RWPE2 (cell line): ENCODE measurements at regions not wholly inside any gene's neighbourhood (a gene's known extent, or its start where the extent isn't known, plus 50 kb on each side); places are given as distances from the start of the nearest gene placed in this dataset.

Source experiments
- ATAC-seq: fragments of 200-7000 bp; cut with Tn5 transposase; 3 replicates; pipeline ENCODE4 v1.9.1; 2021; ENCODE audit warnings: low read depth
- DNase-seq: peaks from one replicate; pipeline ENCODE4 v3.0.0-alpha.2; 2020; ENCODE audit warnings: low spot score
- H3K27ac ChIP-seq: fragments of 450-650 bp; 2 replicates; pipeline ENCODE4 v1.5.1; 2017; ENCODE audit warnings: mild to moderate bottlenecking; ENCODE audit not compliant: poor library complexity, severe bottlenecking
- H3K27me3 ChIP-seq: fragments of 250-450 bp; sonication (Bioruptor Pico); 2 replicates; pipeline ENCODE4 v1.5.1; 2021; ENCODE audit warnings: mild to moderate bottlenecking, moderate library complexity; ENCODE audit not compliant: insufficient read depth, poor library complexity, severe bottlenecking
- H3K36me3 ChIP-seq: fragments of 250-450 bp; sonication (Bioruptor Pico); 2 replicates; pipeline ENCODE4 v1.5.1; 2020; ENCODE audit warnings: low read depth, mild to moderate bottlenecking, moderate library complexity
- H3K4me1 ChIP-seq: fragments of 250-450 bp; sonication (Bioruptor Pico); 2 replicates; pipeline ENCODE4 v1.5.1; 2021; ENCODE audit warnings: mild to moderate bottlenecking, moderate library complexity; ENCODE audit not compliant: insufficient read depth, poor library complexity, severe bottlenecking
- H3K4me3 ChIP-seq: fragments of 250-450 bp; sonication (Bioruptor Pico); 2 replicates; pipeline ENCODE4 v1.5.1; 2021; ENCODE audit warnings: mild to moderate bottlenecking, moderate library complexity; ENCODE audit not compliant: severe bottlenecking
- H3K9me3 ChIP-seq: fragments of 250-450 bp; sonication (Bioruptor Pico); 2 replicates; pipeline ENCODE4 v1.5.1; 2021; ENCODE audit warnings: mild to moderate bottlenecking, moderate library complexity; ENCODE audit not compliant: severe bottlenecking
- CTCF ChIP-seq: fragments of 450-650 bp; IDR thresholded peaks from one replicate; pipeline ENCODE4 v1.5.1; 2017; ENCODE audit warnings: mild to moderate bottlenecking, moderate library complexity; ENCODE audit not compliant: poor library complexity, severe bottlenecking

GRCh38 chr17:71208111-71208704 lies 912.6 kb upstream of the SOX9 start:
- H3K4me3 ChIP-seq = no peak overlapping the region
- no peaks in the 10 kb centered on the region for H3K36me3 ChIP-seq
- no peaks in the 10 kb centered on the region for H3K9me3 ChIP-seq
- peak overlapping the region; percentile 63 for H3K27ac ChIP-seq
- DNase-seq = peak; percentile 82
- H3K4me1 ChIP-seq = peaks cover 17% of the 10 kb centered on the region
- TF ChIP-seq CTCF = no peak
- peak; percentile 91 for ATAC-seq
- H3K27me3 ChIP-seq = no peaks in the 10 kb centered on the region

- TF ChIP-seq CTCF = no peak
- Histone ChIP-seq H3K4me1 (peaks cover under 1% of the 10 kb centered on the region), H3K9me3 (no peaks in the 10 kb centered on the region), H3K27me3 (no peaks in the 10 kb centered on the region), H3K36me3 (no peaks in the 10 kb centered on the region), H3K27ac (no peak overlapping the region), H3K4me3 (no peak overlapping the region)
- DNase-seq (no peak), ATAC-seq (no peak)
Measured at GRCh38 chr17:71213936-71214335, 906.9 kb upstream of the SOX9 start.

GRCh38 chr17:71217769-71218168 lies 903.1 kb upstream of the SOX9 start:
- Histone ChIP-seq H3K4me1 (no peaks in the 10 kb centered on the region), H3K27me3 (no peaks in the 10 kb centered on the region), H3K9me3 (no peaks in the 10 kb centered on the region), H3K4me3 (no peak overlapping the region), H3K27ac (no peak overlapping the region), H3K36me3 (no peaks in the 10 kb centered on the region)
- DNase-seq (no peak), ATAC-seq (peak; percentile 61; the same call in 2 of the 3 replicates)
- no peak for TF ChIP-seq CTCF

- no peak overlapping the region for H3K4me3 ChIP-seq
Measured at GRCh38 chr17:71224824-71225575, 895.8 kb upstream of the SOX9 start.

More at GRCh38 chr17:71224824-71225575, 895.8 kb upstream of the SOX9 start:
- Histone ChIP-seq H3K36me3 (no peaks in the 10 kb centered on the region), H3K27ac (no peak overlapping the region), H3K4me1 (no peaks in the 10 kb centered on the region), H3K27me3 (no peaks in the 10 kb centered on the region), H3K9me3 (no peaks in the 10 kb centered on the region)
- ATAC-seq (no peak), DNase-seq (no peak)
- TF ChIP-seq CTCF = no peak
